LHCN-M2 (cell line): ENCODE measurements at regions not wholly inside any gene's neighbourhood (a gene's known extent, or its start where the extent isn't known, plus 50 kb on each side); places are given as distances from the start of the nearest gene placed in this dataset.
A peak's percentile ranks its signal among the peaks of the same experiment; 100 is the strongest.

ENCODE experiments used
- DNase-seq: peaks from one replicate; pipeline ENCODE4 v3.0.0-alpha.2; 2012; ENCODE audit warnings: low read depth

- no peak for DNase-seq
Observed at GRCh38 chr4:108331905-108332632, 163.3 kb upstream of the LEF1 start.

- no peak for DNase-seq
Observed at GRCh38 chr4:108328383-108328732, 159.6 kb upstream of the LEF1 start.

- DNase-seq, result no peak
Observed at GRCh38 chr4:108327642-108328382, 159.1 kb upstream of the LEF1 start.

GRCh38 chr4:108325561-108325960, 156.8 kb upstream of the LEF1 start:
- DNase-seq, result no peak

GRCh38 chr4:108324450-108324849, 155.7 kb upstream of the LEF1 start:
- no peak for DNase-seq

GRCh38 chr4:108322497-108322896, 153.8 kb upstream of the LEF1 start:
- DNase-seq, result no peak

GRCh38 chr4:108320061-108320460, 151.3 kb upstream of the LEF1 start:
- no peak for DNase-seq

- DNase-seq, result no peak
Observed at GRCh38 chr4:108317377-108317776, 148.6 kb upstream of the LEF1 start.

- DNase-seq, result peak; percentile 72
Observed at GRCh38 chr4:108315694-108316093, 147.0 kb upstream of the LEF1 start.

- no peak for DNase-seq
Observed at GRCh38 chr4:108314900-108315589, 146.3 kb upstream of the LEF1 start.

GRCh38 chr4:108313546-108314339, 145.0 kb upstream of the LEF1 start:
- no peak for DNase-seq

- DNase-seq, result no peak
Observed at GRCh38 chr4:108311313-108311712, 142.6 kb upstream of the LEF1 start.

GRCh38 chr4:108303488-108304177, 134.9 kb upstream of the LEF1 start:
- DNase-seq, result peak; percentile 61

GRCh38 chr4:108301545-108302251, 133.0 kb upstream of the LEF1 start:
- no peak for DNase-seq

- DNase-seq, result no peak
Observed at GRCh38 chr4:108297605-108298004, 128.9 kb upstream of the LEF1 start.

GRCh38 chr4:108292229-108292628, 123.5 kb upstream of the LEF1 start:
- no peak for DNase-seq

GRCh38 chr4:108291137-108291536, 122.4 kb upstream of the LEF1 start:
- DNase-seq, result no peak

- no peak for DNase-seq
Observed at GRCh38 chr4:108287834-108288413, 119.2 kb upstream of the LEF1 start.

GRCh38 chr4:108280072-108280471, 111.3 kb upstream of the LEF1 start:
- DNase-seq, result no peak

GRCh38 chr4:108276690-108277089, 108.0 kb upstream of the LEF1 start:
- DNase-seq, result no peak
